Right ventricle myocardium superior (tissue), 1 donor: ENCODE measurements at regions not wholly inside any gene's neighbourhood (a gene's known extent, or its start where the extent isn't known, plus 50 kb on each side); places are given as distances from the start of the nearest gene placed in this dataset.

Source experiments
- ATAC-seq: fragments of 200-7000 bp; cut with Tn5 transposase; one replicate; pipeline ENCODE4 v1.9.1; 2020; ENCODE audit warnings: mild to moderate bottlenecking; ENCODE audit not compliant: poor library complexity
- DNase-seq: peaks from one replicate; pipeline ENCODE4 v3.0.0-alpha.2; 2020
- intact Hi-C: fragments of 100-400 bp; cut with DNase I; formaldehyde crosslinking; loops from one replicate; pipeline ENCODE4 v1.11.2; 2022
- donor health status: DM: no; HTN: yes; CAD: no; lungs with severe emphysema.

GRCh38 chr2:236799391-236800026, 229.9 kb downstream of the ACKR3 start:
- ATAC-seq (no peak), DNase-seq (no peak)
- intact Hi-C loops: no loop called here

- intact Hi-C loops: no loop called here
- ATAC-seq (no peak), DNase-seq (no peak)
These were observed 233.2 kb downstream of the ACKR3 start for GRCh38 chr2:236802862-236803261.

- intact Hi-C loops: no loop called here
- ATAC-seq (no peak), DNase-seq (no peak)
These were observed 234.0 kb downstream of the ACKR3 start for GRCh38 chr2:236803621-236804020.

GRCh38 chr2:236805800-236806531, 236.3 kb downstream of the ACKR3 start:
- intact Hi-C loops: no loop called here
- no peak for DNase-seq

GRCh38 chr2:236809716-236810115, 240.1 kb downstream of the ACKR3 start:
- DNase-seq (no peak), ATAC-seq (no peak)
- intact Hi-C loops: no loop called here

More at GRCh38 chr2:236805800-236806531, 236.3 kb downstream of the ACKR3 start:
- no peak for ATAC-seq

- intact Hi-C loops: no loop called here
- DNase-seq: no peak
These were observed 241.5 kb downstream of the ACKR3 start for GRCh38 chr2:236811062-236811656.

GRCh38 chr2:236813766-236814165, 244.1 kb downstream of the ACKR3 start:
- DNase-seq (no peak), ATAC-seq (no peak)
- intact Hi-C loops: no loop called here

More at GRCh38 chr2:236811062-236811656, 241.5 kb downstream of the ACKR3 start:
- no peak for ATAC-seq

- intact Hi-C loops: no loop called here
- ATAC-seq (no peak), DNase-seq (no peak)
These were observed 245.0 kb downstream of the ACKR3 start for GRCh38 chr2:236814593-236814992.

- DNase-seq (no peak), ATAC-seq (no peak)
- intact Hi-C loops: no loop called here
These were observed 246.1 kb downstream of the ACKR3 start for GRCh38 chr2:236815746-236816145.

GRCh38 chr2:236816197-236817170, 246.9 kb downstream of the ACKR3 start:
- no peak for DNase-seq
- intact Hi-C loops: no loop called here
- no peak for ATAC-seq

- intact Hi-C loops: no loop called here
These were observed 248.8 kb downstream of the ACKR3 start for GRCh38 chr2:236818281-236819045.

GRCh38 chr2:236819275-236820002, 249.8 kb downstream of the ACKR3 start:
- no peak for DNase-seq
- no peak for ATAC-seq
- intact Hi-C loops: no loop called here

More at GRCh38 chr2:236818281-236819045, 248.8 kb downstream of the ACKR3 start:
- DNase-seq: no peak
- no peak for ATAC-seq

GRCh38 chr2:236820763-236821344, 251.2 kb downstream of the ACKR3 start:
- no peak for ATAC-seq
- intact Hi-C loops: no loop called here
- DNase-seq: no peak

GRCh38 chr2:236823041-236823629, 253.5 kb downstream of the ACKR3 start:
- DNase-seq: no peak

GRCh38 chr2:236823963-236824362, 254.3 kb downstream of the ACKR3 start:
- DNase-seq: no peak
- intact Hi-C loops: no loop called here
- no peak for ATAC-seq

More at GRCh38 chr2:236823041-236823629, 253.5 kb downstream of the ACKR3 start:
- ATAC-seq: no peak
- intact Hi-C loops: no loop called here

GRCh38 chr2:236824836-236825235, 255.2 kb downstream of the ACKR3 start:
- intact Hi-C loops: no loop called here
- DNase-seq (no peak), ATAC-seq (no peak)

GRCh38 chr2:236825989-236826510, 256.4 kb downstream of the ACKR3 start:
- no peak for ATAC-seq
- intact Hi-C loops: no loop called here
- DNase-seq: no peak
